BLaER1 (cell line): ENCODE measurements at regions not wholly inside any gene's neighbourhood (a gene's known extent, or its start where the extent isn't known, plus 50 kb on each side); places are given as distances from the start of the nearest gene placed in this dataset.
"Not testable (repeated sequence)": the region's sequence is repeated elsewhere in the genome, so short reads cannot be mapped to it uniquely, and the experiment has no call there.

Experiments
- H3K27ac ChIP-seq: shearing (Covaris generic); formaldehyde crosslinking; 2 replicates; pipeline ENCODE4 v1.8.1; 2022
- H3K27me3 ChIP-seq: shearing (Covaris generic); formaldehyde crosslinking; 2 replicates; pipeline ENCODE4 v1.8.1; 2022
- H3K36me3 ChIP-seq: shearing (Covaris generic); formaldehyde crosslinking; 2 replicates; pipeline ENCODE4 v1.8.1; 2022
- H3K4me1 ChIP-seq: shearing (Covaris generic); formaldehyde crosslinking; 2 replicates; pipeline ENCODE4 v1.8.1; 2022
- H3K4me2 ChIP-seq: shearing (Covaris generic); formaldehyde crosslinking; 2 replicates; pipeline ENCODE4 v1.8.1; 2022
- H3K4me3 ChIP-seq: shearing (Covaris generic); formaldehyde crosslinking; 2 replicates; pipeline ENCODE4 v1.8.1; 2022
- H3K9ac ChIP-seq: shearing (Covaris generic); formaldehyde crosslinking; 2 replicates; pipeline ENCODE4 v1.8.1; 2022
- H3K9me3 ChIP-seq: shearing (Covaris generic); formaldehyde crosslinking; 2 replicates; pipeline ENCODE4 v1.8.1; 2022
- H4K20me1 ChIP-seq: shearing (Covaris generic); formaldehyde crosslinking; 2 replicates; pipeline ENCODE4 v1.8.1; 2022
- Cebpa-rat ChIP-seq: shearing (Covaris generic); IDR thresholded peaks from 2 replicates; pipeline ENCODE4 v1.8.1; 2022

DNA sequence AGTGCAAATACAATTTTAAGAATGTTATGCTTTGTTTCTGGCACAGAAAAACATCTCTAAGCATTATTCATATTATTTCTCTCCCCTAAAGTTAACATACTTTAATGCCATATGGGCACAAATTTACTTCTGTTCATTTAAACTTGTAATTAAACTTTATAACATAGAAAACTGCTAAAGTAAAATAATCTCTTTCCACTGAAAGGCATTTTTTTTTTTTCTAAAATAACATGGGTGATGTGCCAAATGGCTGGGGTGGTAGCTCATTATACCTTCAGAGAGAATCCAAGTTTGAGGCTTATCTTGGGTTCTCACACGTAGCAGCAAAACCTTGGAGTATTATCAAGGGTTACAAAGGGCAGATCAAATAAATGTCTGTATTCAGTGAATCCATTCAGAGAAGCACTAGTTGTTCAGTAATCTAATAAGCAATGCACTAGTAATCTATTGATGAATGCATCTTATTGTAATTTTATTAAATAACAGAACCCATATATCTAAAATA, 257.6 kb upstream of the POU5F2 start:
- no peak for TF ChIP-seq Cebpa-rat
- H3K27ac ChIP-seq: no peak overlapping the region
- no peaks in the 10 kb centered on the region for H3K27me3 ChIP-seq
- H3K4me1 ChIP-seq: no peaks in the 10 kb centered on the region
- no peak overlapping the region for H3K9ac ChIP-seq
- H4K20me1 ChIP-seq: no peaks in the 10 kb centered on the region
- H3K9me3 ChIP-seq: no peaks in the 10 kb centered on the region
- H3K36me3 ChIP-seq: no peaks in the 10 kb centered on the region
- no peak overlapping the region for H3K4me2 ChIP-seq
- H3K4me3 ChIP-seq: no peak overlapping the region

DNA sequence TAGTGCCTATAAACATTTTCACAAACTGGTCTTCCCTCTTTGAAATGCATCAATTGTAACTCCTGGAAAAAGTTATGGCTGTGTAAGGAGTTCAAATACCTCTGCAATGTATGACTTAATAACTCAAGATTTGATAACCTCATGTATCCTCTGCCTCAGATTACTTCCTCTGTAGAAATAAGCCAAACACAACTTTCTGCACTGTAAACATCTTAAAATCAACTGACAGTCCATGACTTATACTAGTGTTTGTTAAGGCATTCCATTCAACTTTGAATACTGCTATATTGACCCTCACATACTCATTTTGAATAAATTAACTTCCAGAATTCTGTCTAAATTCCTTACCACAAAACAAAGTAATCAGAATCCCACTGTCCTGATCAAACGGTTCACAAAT, 256.2 kb upstream of the POU5F2 start:
- H3K4me3 ChIP-seq: no peak overlapping the region
- H3K9me3 ChIP-seq: no peaks in the 10 kb centered on the region
- H3K27ac ChIP-seq: no peak overlapping the region
- H3K9ac ChIP-seq: no peak overlapping the region
- no peaks in the 10 kb centered on the region for H3K36me3 ChIP-seq
- TF ChIP-seq Cebpa-rat: no peak
- H3K4me1 ChIP-seq: no peaks in the 10 kb centered on the region
- H3K4me2 ChIP-seq: no peak overlapping the region
- H3K27me3 ChIP-seq: no peaks in the 10 kb centered on the region
- H4K20me1 ChIP-seq: no peaks in the 10 kb centered on the region

DNA sequence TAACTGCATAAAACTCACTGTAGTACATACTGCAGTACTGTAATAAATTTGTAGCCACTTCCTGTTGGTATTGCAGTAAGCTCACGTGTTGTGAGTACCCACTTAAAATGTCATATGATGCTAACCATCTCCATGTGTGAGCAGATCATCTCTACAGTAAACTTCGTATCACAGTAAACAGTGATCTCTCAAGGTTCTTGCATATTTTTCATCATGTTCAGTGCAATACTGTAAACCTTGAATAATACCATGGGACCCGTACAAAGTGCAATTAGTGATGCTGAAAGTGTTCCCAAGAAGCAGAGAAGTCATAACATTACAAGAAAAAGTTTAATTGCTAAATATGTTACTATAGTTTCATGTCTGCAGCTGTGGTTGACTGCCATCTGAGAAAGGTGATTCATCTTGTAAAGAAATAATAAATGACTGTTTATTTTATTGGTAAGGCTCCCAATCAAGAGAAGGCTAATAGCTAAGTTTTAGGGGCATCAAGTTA, 253.8 kb upstream of the POU5F2 start:
- Histone ChIP-seq H3K9ac (no peak overlapping the region), H3K9me3 (no peaks in the 10 kb centered on the region), H3K4me2 (no peak overlapping the region), H3K4me1 (no peaks in the 10 kb centered on the region), H3K27ac (no peak overlapping the region), H3K4me3 (no peak overlapping the region), H3K27me3 (no peaks in the 10 kb centered on the region), H3K36me3 (no peaks in the 10 kb centered on the region), H4K20me1 (0 out of 2 replicates have a peak, but pooled peaks cover 4% of the 10 kb centered on the region)
- no peak for TF ChIP-seq Cebpa-rat

DNA sequence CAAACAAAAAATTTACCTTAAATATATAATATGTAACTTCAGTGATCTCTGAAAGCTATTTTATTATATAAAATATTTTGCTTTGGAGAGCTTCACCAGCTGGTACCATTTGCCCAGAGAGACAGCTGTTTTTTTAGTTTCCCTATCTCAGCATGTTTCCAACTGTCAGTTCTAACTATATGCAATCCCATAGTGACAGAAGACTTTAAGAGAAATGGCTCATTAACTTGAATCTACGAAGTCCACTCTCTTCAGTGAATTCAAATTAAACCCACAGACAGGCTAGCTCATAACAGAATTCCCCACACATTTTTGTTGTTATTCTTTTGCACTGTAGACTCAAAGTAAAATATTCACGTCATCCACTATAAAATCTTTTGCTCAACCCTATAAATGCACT, 251.8 kb upstream of the POU5F2 start:
- Histone ChIP-seq H3K4me3 (no peak overlapping the region), H3K27me3 (no peaks in the 10 kb centered on the region), H3K9me3 (no peaks in the 10 kb centered on the region), H3K9ac (no peak overlapping the region), H4K20me1 (0 out of 2 replicates have a peak, but pooled peaks cover 4% of the 10 kb centered on the region), H3K4me1 (no peaks in the 10 kb centered on the region), H3K4me2 (no peak overlapping the region), H3K27ac (no peak overlapping the region), H3K36me3 (no peaks in the 10 kb centered on the region)
- TF ChIP-seq Cebpa-rat: no peak

DNA sequence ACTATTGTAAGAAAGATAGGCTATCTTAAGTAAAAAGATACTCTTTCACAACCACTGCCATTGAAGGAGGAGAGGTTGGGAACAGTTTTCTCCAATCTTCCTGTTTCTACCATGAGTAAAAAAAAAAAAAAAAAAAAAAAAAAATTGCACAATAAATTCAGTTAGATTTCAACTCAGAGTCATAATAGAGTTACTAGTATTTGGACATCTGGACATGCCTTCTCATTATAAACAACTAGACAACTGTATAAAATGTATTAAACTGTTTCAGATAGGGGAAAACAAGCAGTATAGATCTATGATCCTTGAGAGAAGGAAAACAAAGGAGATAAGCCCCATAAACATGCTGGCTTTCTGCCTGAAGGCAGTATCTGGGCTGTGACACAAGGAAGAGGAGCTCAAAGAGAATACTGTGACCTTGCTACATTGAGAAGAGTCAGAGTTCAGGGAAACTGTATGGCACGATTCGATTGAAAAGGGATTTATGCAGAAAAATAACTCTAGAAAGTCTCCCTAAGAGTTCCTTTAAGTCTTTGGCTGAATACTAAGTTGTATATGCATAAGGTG, 249.2 kb upstream of the POU5F2 start:
- Histone ChIP-seq H3K36me3 (no peaks in the 10 kb centered on the region), H3K27me3 (no peaks in the 10 kb centered on the region), H3K9ac (no peak overlapping the region), H3K9me3 (peaks cover 9% of the 10 kb centered on the region), H3K4me3 (no peak overlapping the region), H3K4me1 (no peaks in the 10 kb centered on the region), H4K20me1 (0 out of 2 replicates have a peak, but pooled peaks cover 4% of the 10 kb centered on the region), H3K27ac (no peak overlapping the region), H3K4me2 (no peak overlapping the region)
- TF ChIP-seq Cebpa-rat: no peak

DNA sequence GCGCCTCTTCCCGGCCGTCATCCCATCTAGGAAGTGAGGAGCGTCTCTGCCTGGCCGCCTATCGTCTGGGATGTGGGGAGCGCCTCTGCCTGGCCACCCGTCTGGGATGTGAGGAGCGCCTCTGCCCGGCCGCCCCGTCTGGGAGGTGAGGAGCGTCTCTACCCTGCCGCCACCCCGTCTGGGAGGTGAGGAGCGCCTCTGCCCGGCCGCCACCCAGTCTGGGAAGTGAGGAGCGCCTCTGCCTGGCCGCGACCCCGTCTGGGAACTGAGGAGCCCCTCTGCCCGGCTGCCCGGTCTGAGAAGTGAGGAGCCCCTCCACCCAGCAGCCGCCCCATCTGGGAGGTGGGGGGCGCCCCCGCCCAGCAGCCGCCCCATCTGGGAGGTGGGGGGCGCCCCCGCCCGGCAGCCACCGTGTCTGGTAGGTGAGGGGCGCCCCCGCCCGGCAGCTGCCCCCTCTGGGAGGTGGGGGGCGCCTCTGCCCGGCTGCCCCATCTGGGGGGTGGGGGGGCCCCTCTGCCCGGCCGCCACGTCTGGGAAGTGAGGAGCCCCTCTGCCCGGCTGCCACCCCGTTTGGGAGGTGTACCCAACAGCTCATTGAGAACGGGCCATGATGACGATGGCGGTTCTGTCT, 244.7 kb upstream of the POU5F2 start:
- not testable (repeated sequence) for H3K27me3 ChIP-seq, H3K4me3 ChIP-seq, H4K20me1 ChIP-seq, H3K36me3 ChIP-seq, H3K27ac ChIP-seq, H3K9ac ChIP-seq, H3K4me2 ChIP-seq, H3K4me1 ChIP-seq
- H3K9me3 ChIP-seq: peaks cover 11% of the 10 kb centered on the region

DNA sequence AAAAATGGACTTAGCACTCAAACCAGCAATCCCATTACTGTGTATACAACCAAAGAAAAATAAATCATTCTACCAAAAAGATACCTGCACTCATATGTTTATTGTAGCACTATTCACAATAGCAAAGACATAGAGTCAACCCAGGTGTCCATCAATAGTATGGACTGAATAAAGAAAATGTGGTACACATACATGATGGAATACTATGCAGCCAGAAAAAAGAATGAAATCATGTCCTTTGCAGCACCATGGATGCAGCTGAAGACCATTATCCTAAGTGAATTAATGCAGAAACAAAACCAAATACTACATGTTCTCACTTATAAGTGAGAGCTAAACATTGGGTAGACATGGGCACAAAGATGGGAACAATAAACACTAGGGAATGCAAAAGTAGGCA, 236.8 kb upstream of the POU5F2 start:
- H3K27me3 ChIP-seq: no peaks in the 10 kb centered on the region
- no peaks in the 10 kb centered on the region for H3K4me1 ChIP-seq
- H3K27ac ChIP-seq: no peak overlapping the region
- no peak for TF ChIP-seq Cebpa-rat
- H3K4me2 ChIP-seq: no peak overlapping the region
- H3K9ac ChIP-seq: no peak overlapping the region
- H3K36me3 ChIP-seq: no peaks in the 10 kb centered on the region
- peaks cover 36% of the 10 kb centered on the region for H3K9me3 ChIP-seq
- H4K20me1 ChIP-seq: no peaks in the 10 kb centered on the region
- no peak overlapping the region for H3K4me3 ChIP-seq

DNA sequence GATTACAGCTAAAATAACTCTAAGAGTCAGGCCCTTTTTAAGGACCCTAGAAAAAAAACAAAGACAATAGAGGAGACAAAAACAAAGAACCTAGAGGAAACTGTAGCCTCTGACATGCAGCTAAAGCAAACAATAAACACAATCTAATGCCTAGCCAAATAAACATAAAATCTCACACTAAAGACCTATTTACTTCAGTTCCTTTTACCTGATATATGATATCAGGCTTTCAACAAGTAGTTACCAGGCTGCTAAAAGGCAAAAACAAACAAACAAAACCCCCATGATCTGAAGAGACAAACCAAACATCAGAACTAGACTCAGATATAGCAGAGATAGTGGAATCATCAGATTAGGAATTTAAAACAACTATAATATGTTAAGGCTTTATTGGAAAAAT, 226.5 kb upstream of the POU5F2 start:
- TF ChIP-seq Cebpa-rat: no peak
- no peak overlapping the region for H3K4me2 ChIP-seq
- no peaks in the 10 kb centered on the region for H3K27me3 ChIP-seq
- H3K27ac ChIP-seq: no peak overlapping the region
- no peaks in the 10 kb centered on the region for H3K4me1 ChIP-seq
- no peak overlapping the region for H3K4me3 ChIP-seq
- H3K9me3 ChIP-seq: no peaks in the 10 kb centered on the region
- H3K36me3 ChIP-seq: no peaks in the 10 kb centered on the region
- H3K9ac ChIP-seq: no peak overlapping the region
- peaks cover 7% of the 10 kb centered on the region; the same call in 1 of the 2 replicates for H4K20me1 ChIP-seq

DNA sequence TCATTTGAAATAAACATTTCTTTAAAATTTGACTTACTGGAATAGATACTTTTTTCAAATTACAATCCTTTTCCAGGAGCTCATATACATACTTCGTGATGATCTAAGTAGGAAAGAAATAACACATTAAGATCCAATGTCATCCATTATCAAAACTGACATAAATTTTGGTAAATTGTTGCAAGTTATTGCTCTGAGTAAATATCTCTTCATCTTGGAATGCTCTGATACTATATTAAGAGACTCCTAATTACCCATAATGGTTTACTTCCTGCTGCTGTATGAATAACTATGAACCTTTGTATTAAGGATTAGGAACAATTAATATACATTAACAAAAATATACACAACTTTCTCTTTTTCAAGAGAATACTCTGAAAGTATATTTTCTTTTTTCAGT, 223.0 kb upstream of the POU5F2 start:
- Histone ChIP-seq H4K20me1 (no peaks in the 10 kb centered on the region), H3K36me3 (no peaks in the 10 kb centered on the region), H3K27me3 (no peaks in the 10 kb centered on the region), H3K4me1 (no peaks in the 10 kb centered on the region), H3K9ac (no peak overlapping the region), H3K27ac (no peak overlapping the region), H3K4me3 (no peak overlapping the region), H3K4me2 (no peak overlapping the region), H3K9me3 (no peaks in the 10 kb centered on the region)
- no peak for TF ChIP-seq Cebpa-rat

DNA sequence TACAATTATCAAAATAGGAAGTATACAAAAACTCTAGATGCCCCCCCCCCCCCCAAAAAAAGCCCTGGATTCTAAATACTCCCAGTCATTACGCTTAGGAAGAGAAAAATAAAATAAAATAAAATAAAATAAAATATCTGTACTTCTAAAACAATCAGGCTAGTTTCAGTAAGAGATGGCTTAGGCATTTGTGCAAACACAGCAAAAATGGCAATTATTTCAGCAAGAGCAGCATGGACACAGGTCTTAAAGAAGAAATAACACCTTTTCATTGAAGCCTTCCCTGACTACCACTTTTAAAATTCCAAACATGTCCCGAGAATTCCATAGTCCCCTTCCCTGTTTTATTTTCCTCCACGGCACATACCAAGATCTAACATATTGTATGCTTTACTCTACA, 218.6 kb upstream of the POU5F2 start:
- Histone ChIP-seq H3K4me2 (no peak overlapping the region), H3K9ac (no peak overlapping the region), H3K27me3 (no peaks in the 10 kb centered on the region), H3K27ac (no peak overlapping the region), H3K9me3 (no peaks in the 10 kb centered on the region), H3K4me1 (no peaks in the 10 kb centered on the region), H3K4me3 (no peak overlapping the region), H3K36me3 (0 out of 2 replicates have a peak, but pooled peaks cover under 1% of the 10 kb centered on the region), H4K20me1 (no peaks in the 10 kb centered on the region)
- no peak for TF ChIP-seq Cebpa-rat
